ENCODE measurements at regions not wholly inside any gene's neighbourhood (a gene's known extent, or its start where the extent isn't known, plus 50 kb on each side); places are given as distances from the start of the nearest gene placed in this dataset.

- FAIRE-seq, result no peak
- 2% methylated on average over 2 of the region's 2 CpGs for WGBS (ENCODE audit: insufficient coverage, insufficient replicate concordance, low lambda C conversion rate, missing lambda C conversion rate)
- RAD21 ChIA-PET (ENCODE audit: unreplicated experiment), result no interaction called here
Observed at GRCh38 chr11:109508943-109509342, 87.0 kb downstream of the C11orf87 start.

More at GRCh38 chr11:109508943-109509342, 87.0 kb downstream of the C11orf87 start:
- ATAC-seq, result no peak
- Histone ChIP-seq H3K9me3 (replicated peaks; ENCODE audit: control insufficient read depth, insufficient read depth, low read length) (no peaks in the 10 kb centered on the region), H3K27ac (ENCODE audit: control insufficient read depth, insufficient read depth) (no peak overlapping the region), H4K20me1 (ENCODE audit: control insufficient read depth, insufficient read depth) (no peaks in the 10 kb centered on the region), H3K36me3 (ENCODE audit: control insufficient read depth in 2 of 2, insufficient read depth in 2 of 2, low read length in 1 of 2) (no peaks in the 10 kb centered on the region), H3K4me3 (no peak overlapping the region), H2AFZ (ENCODE audit: control insufficient read depth, low read depth, low read length) (no peak overlapping the region), H3K27me3 (replicated peaks in 1 of 2; ENCODE audit: control insufficient read depth in 2 of 2, insufficient read depth in 2 of 2, low read length in 1 of 2) (no peaks in the 10 kb centered on the region), H3K4me2 (ENCODE audit: control insufficient read depth, insufficient read depth) (no peak overlapping the region), H3K4me1 (ENCODE audit: control insufficient read depth, insufficient read depth, low read length) (no peaks in the 10 kb centered on the region), H3K9ac (ENCODE audit: control insufficient read depth, insufficient read depth, low read length) (no peak overlapping the region), H3K79me2 (ENCODE audit: control insufficient read depth, insufficient read depth, low read length) (no peaks in the 10 kb centered on the region)
- intact Hi-C loops (cut with micrococcal nuclease; ENCODE audit: unreplicated experiment), result no loop called here
- POLR2A ChIA-PET, result no interaction called here
- SMC1A ChIA-PET (ENCODE audit: uncharacterized antibody, unreplicated experiment), result interaction anchor here (1.0 kb wide), 1 partner anchor 27 kb away, joined by 3 read pairs; no protein-coding TSS in a partner anchor
- CTCF ChIA-PET, result no interaction called here
- in situ Hi-C loops (cut with MboI), result no loop called here
- BruUV-seq (replicated peaks), result no TSS peak
- no peak for DNase-seq (ENCODE audit: low read depth, low spot score)
- TF ChIP-seq BHLHE40 (IDR thresholded peaks at IDR 0.05; ENCODE audit: borderline replicate concordance in 1 of 2, low read depth in 2 of 2, low read length in 1 of 2), result no peak
- TF ChIP-seq TAF1 (IDR thresholded peaks at IDR 0.05; ENCODE audit: borderline replicate concordance, low read depth, low read length), result no peak
- no peak for TF ChIP-seq BACH1 (IDR thresholded peaks at IDR 0.05; ENCODE audit: borderline replicate concordance)
- TF ChIP-seq PRDM15 (CRISPR knock-in tag; IDR thresholded peaks at IDR 0.05), result no peak
- no peak for TF ChIP-seq HDAC2 (IDR thresholded peaks at IDR 0.05)
- no peak for TF ChIP-seq STAT1 (conservative IDR thresholded peaks at IDR 0.05)
- TF ChIP-seq CTCF (IDR thresholded peaks at IDR 0.05 in 2 of 3, conservative IDR thresholded peaks at IDR 0.05 in 1 of 3; ENCODE audit: control insufficient read depth in 2 of 3, extremely low read depth in 1 of 3, insufficient read depth in 1 of 3, low read depth in 3 of 3, low read length in 3 of 3), result no peak
- TF ChIP-seq CHD4 (IDR thresholded peaks at IDR 0.05), result no peak
- TF ChIP-seq EP300 (IDR thresholded peaks at IDR 0.05; ENCODE audit: borderline replicate concordance in 1 of 2, control insufficient read depth in 1 of 2, low read depth in 2 of 2, low read length in 2 of 2), result no peak
- TF ChIP-seq LARP7 (IDR thresholded peaks at IDR 0.05), result no peak
- no peak for TF ChIP-seq KAT2A (conservative IDR thresholded peaks at IDR 0.05; ENCODE audit: control insufficient read depth, low read depth, low read length)
- no peak for TF ChIP-seq HDGF (IDR thresholded peaks at IDR 0.05)
- TF ChIP-seq BRCA1 (IDR thresholded peaks at IDR 0.05; ENCODE audit: low read depth, low read length), result no peak
- TF ChIP-seq ZBED1 (IDR thresholded peaks at IDR 0.05; ENCODE audit: borderline replicate concordance), result no peak
